IMR-90 (cell line): ENCODE measurements at regions not wholly inside any gene's neighbourhood (a gene's known extent, or its start where the extent isn't known, plus 50 kb on each side); places are given as distances from the start of the nearest gene placed in this dataset.

ENCODE experiments used
- ATAC-seq: fragments of 200-7000 bp; cut with Tn5 transposase; 2 replicates; pipeline ENCODE4 v1.9.1; 2020; ENCODE audit warnings: low read depth, mild to moderate bottlenecking, moderate library complexity
- BruUV-seq: library from RNA; stranded (reverse); fragments of 400-500 nt; replicated peaks from 2 replicates; lab custom pipeline; 2021; lab: Mats Ljungman, UMichigan
- CTCF ChIA-PET: fragments of 300-600 bp; formaldehyde crosslinking; extraction: SDS; loops from one replicate; lab custom pipeline; 2021; ENCODE audit warnings: antibody characterized with exemption; lab: Yijun Ruan, JAX
- POLR2A ChIA-PET: fragments of 300-600 bp; sonication (Branson Sonifier 250); formaldehyde crosslinking; loops from one replicate; lab custom pipeline; 2022; ENCODE audit warnings: antibody characterized with exemption; ENCODE audit not compliant: unreplicated experiment; lab: Charles Lee
- DNase-seq: peaks from one replicate; pipeline ENCODE4 v3.0.0; 2013
- H2AFZ ChIP-seq: replicated peaks from 2 replicates; pipeline ENCODE3; 2013; ENCODE audit warnings: low read length, mild to moderate bottlenecking; ENCODE audit not compliant: poor library complexity
- H2AK5ac ChIP-seq: 2 replicates; pipeline ENCODE4 v1.6.1; 2013; ENCODE audit warnings: low read depth, low read length, inconsistent platforms
- H2AK9ac ChIP-seq: replicated peaks from 2 replicates; pipeline ENCODE3; 2013; ENCODE audit warnings: mild to moderate bottlenecking, low read depth, low read length, moderate library complexity; ENCODE audit not compliant: poor library complexity
- H2BK120ac ChIP-seq: 2 replicates; pipeline ENCODE4 v1.6.1; 2013; ENCODE audit warnings: low read depth, low read length, inconsistent platforms
- H2BK15ac ChIP-seq: 3 replicates; pipeline ENCODE4 v1.6.1; 2013; ENCODE audit warnings: low read depth, low read length, inconsistent platforms
- H2BK20ac ChIP-seq: 2 replicates; pipeline ENCODE4 v1.6.1; 2013; ENCODE audit warnings: low read depth, mild to moderate bottlenecking, inconsistent platforms, low read length, moderate library complexity
- H2BK5ac ChIP-seq: 2 replicates; pipeline ENCODE4 v1.6.1; 2013; ENCODE audit warnings: mild to moderate bottlenecking, low read depth, low read length, inconsistent platforms; ENCODE audit not compliant: poor library complexity, severe bottlenecking
- H3K14ac ChIP-seq: replicated peaks from 2 replicates; pipeline ENCODE4 v1.6.1; 2013; ENCODE audit warnings: low read depth, low read length, inconsistent platforms
- H3K18ac ChIP-seq: 2 replicates; pipeline ENCODE4 v1.6.1; 2013; ENCODE audit warnings: low read depth, low read length, control low read depth
- H3K23ac ChIP-seq: 2 replicates; pipeline ENCODE4 v1.6.1; 2013; ENCODE audit warnings: low read depth, low read length, inconsistent platforms
- H3K27ac ChIP-seq: 2 replicates; pipeline ENCODE4 v1.5.1; 2013; ENCODE audit warnings: mild to moderate bottlenecking, control low read depth, low read length; ENCODE audit not compliant: insufficient read depth
- H3K27me3 ChIP-seq: 2 replicates; pipeline ENCODE4 v1.6.1; 2013; ENCODE audit warnings: low read length; ENCODE audit not compliant: control insufficient read depth, insufficient read depth
- H3K36me3 ChIP-seq: 2 replicates; pipeline ENCODE4 v1.6.1; 2013; ENCODE audit warnings: low read length, mixed read lengths; ENCODE audit not compliant: control insufficient read depth, insufficient read depth
- H3K4ac ChIP-seq: 2 replicates; pipeline ENCODE4 v1.6.1; 2013; ENCODE audit warnings: low read depth, low read length, inconsistent platforms
- H3K4me1 ChIP-seq: 2 replicates; pipeline ENCODE4 v1.6.1; 2013; ENCODE audit warnings: low read length, mixed read lengths; ENCODE audit not compliant: control insufficient read depth, insufficient read depth
- H3K4me2 ChIP-seq: 2 replicates; pipeline ENCODE4 v1.6.1; 2013; ENCODE audit warnings: low read depth, mild to moderate bottlenecking, control low read depth, low read length, moderate library complexity
- H3K4me3 ChIP-seq: 2 replicates; pipeline ENCODE4 v1.5.1; 2013; ENCODE audit warnings: low read depth, mild to moderate bottlenecking, control low read depth, low read length, moderate library complexity; ENCODE audit not compliant: insufficient read depth
- H3K56ac ChIP-seq: 2 replicates; pipeline ENCODE4 v1.6.1; 2013; ENCODE audit warnings: low read length, inconsistent platforms; ENCODE audit not compliant: insufficient read depth; ENCODE audit errors: extremely low read depth
- H3K79me1 ChIP-seq, 2 experiments: 2 replicates each; pipeline ENCODE4 v1.6.1; 2013; ENCODE audit warnings: low read length in 2 of 2, inconsistent platforms in 1 of 2, low read depth in 1 of 2
- H3K9ac ChIP-seq: 2 replicates; pipeline ENCODE4 v1.6.1; 2013; ENCODE audit warnings: low read depth, low read length, control low read depth
- H3K9me1 ChIP-seq: 2 replicates; pipeline ENCODE4 v1.6.1; 2013; ENCODE audit warnings: low read length, inconsistent platforms; ENCODE audit not compliant: insufficient read depth
- H3K9me3 ChIP-seq: 2 replicates; pipeline ENCODE4 v1.6.1; 2013; ENCODE audit warnings: low read length; ENCODE audit not compliant: control insufficient read depth, insufficient read depth
- H4K20me1 ChIP-seq: 2 replicates; pipeline ENCODE4 v1.6.1; 2013; ENCODE audit warnings: low read length, inconsistent platforms; ENCODE audit not compliant: insufficient read depth
- H4K5ac ChIP-seq: 2 replicates; pipeline ENCODE4 v1.6.1; 2013; ENCODE audit warnings: mild to moderate bottlenecking, low read depth, low read length, control low read depth
- H4K8ac ChIP-seq, 2 experiments: 2 replicates each; pipeline ENCODE4 v1.6.1; 2013; ENCODE audit warnings: low read depth in 2 of 2, low read length in 2 of 2, control low read depth in 1 of 2, inconsistent platforms in 1 of 2
- H4K91ac ChIP-seq: 2 replicates; pipeline ENCODE4 v1.6.1; 2013; ENCODE audit warnings: low read depth, low read length, inconsistent platforms; ENCODE audit not compliant: insufficient read depth
- MAFK ChIP-seq: IDR thresholded peaks from 2 replicates; pipeline ENCODE4 v1.6.1; 2012; ENCODE audit warnings: low read depth, low read length, improper control_type of control experiment
- WGBS, 2 experiments: methylation state at CpG; one replicate each; pipeline versions ENCODE4 v1.1.5 to v1.1.7; 2013; ENCODE audit warnings: missing lambda C conversion rate in 2 of 2; ENCODE audit not compliant: insufficient read length in 1 of 2; ENCODE audit errors: extremely low coverage in 2 of 2; 5-methylcytosine and 5-hydroxymethylcytosine counted together
- dilution Hi-C: fragments of 300-500 bp; cut with HindIII; formaldehyde crosslinking; loops from one replicate; pipeline ENCODE4 v1.14.3; 2018; ENCODE audit warnings: low sequenced_read_pairs; ENCODE audit not compliant: unreplicated experiment
- in situ Hi-C: fragments of 300-500 bp; cut with MboI; formaldehyde crosslinking; loops from 3 replicates; pipeline ENCODE4 v1.14.3; 2019; ENCODE audit warnings: low sequenced_read_pairs, inconsistent platforms, mixed read lengths
- intact Hi-C: fragments of 100-400 bp; cut with micrococcal nuclease; formaldehyde crosslinking; loops from 2 replicates; pipeline ENCODE4 v1.10.0; 2022
- TF ChIP-seq, protein P1 (sequence below): fragments of 150-350 bp; IDR thresholded peaks from 2 replicates; pipeline ENCODE4 v1.6.1; 2016; ENCODE audit warnings: low read depth, mild to moderate bottlenecking, low read length, moderate library complexity, borderline replicate concordance

GRCh38 chr16:72427051-72427782 lies 255.3 kb upstream of the PMFBP1 start:
- 82% methylated on average over 2 of the region's 17 CpGs; no CpG with 5 or more reads in 1 of the 2 experiments for WGBS, 2 experiments
- H3K18ac ChIP-seq: no peak overlapping the region
- H4K91ac ChIP-seq: no peak overlapping the region
- TF ChIP-seq MAFK: no peak
- TF ChIP-seq, protein P1, sequence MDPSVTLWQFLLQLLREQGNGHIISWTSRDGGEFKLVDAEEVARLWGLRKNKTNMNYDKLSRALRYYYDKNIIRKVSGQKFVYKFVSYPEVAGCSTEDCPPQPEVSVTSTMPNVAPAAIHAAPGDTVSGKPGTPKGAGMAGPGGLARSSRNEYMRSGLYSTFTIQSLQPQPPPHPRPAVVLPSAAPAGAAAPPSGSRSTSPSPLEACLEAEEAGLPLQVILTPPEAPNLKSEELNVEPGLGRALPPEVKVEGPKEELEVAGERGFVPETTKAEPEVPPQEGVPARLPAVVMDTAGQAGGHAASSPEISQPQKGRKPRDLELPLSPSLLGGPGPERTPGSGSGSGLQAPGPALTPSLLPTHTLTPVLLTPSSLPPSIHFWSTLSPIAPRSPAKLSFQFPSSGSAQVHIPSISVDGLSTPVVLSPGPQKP: no peak
- H2BK5ac ChIP-seq: no peak overlapping the region
- H3K4me3 ChIP-seq: no peak overlapping the region
- no peaks in the 10 kb centered on the region for H3K36me3 ChIP-seq
- in situ Hi-C loops (no loop called here), dilution Hi-C loops (no loop called here), intact Hi-C loops (no loop called here)
- H3K4me1 ChIP-seq: no peaks in the 10 kb centered on the region
- H2BK15ac ChIP-seq: no peak overlapping the region
- POLR2A ChIA-PET: no interaction called here
- no peak overlapping the region for H2AFZ ChIP-seq
- H3K9me3 ChIP-seq: no peaks in the 10 kb centered on the region
- H3K79me1 ChIP-seq: no peaks in the 10 kb centered on the region
- no peaks in the 10 kb centered on the region for H3K9me1 ChIP-seq
- ATAC-seq: no peak
- no TSS peak for BruUV-seq
- no peak overlapping the region for H3K56ac ChIP-seq
- no peak overlapping the region for H3K14ac ChIP-seq
- H2BK120ac ChIP-seq: no peak overlapping the region
- H3K4me2 ChIP-seq: no peak overlapping the region
- no peak overlapping the region for H3K27ac ChIP-seq
- DNase-seq: no peak
- H3K4ac ChIP-seq: no peak overlapping the region
- no peak overlapping the region for H3K9ac ChIP-seq
- no peak overlapping the region for H4K5ac ChIP-seq
- H2BK20ac ChIP-seq: no peak overlapping the region
- no peak overlapping the region for H4K8ac ChIP-seq
- CTCF ChIA-PET: no interaction called here
- H3K27me3 ChIP-seq: no peaks in the 10 kb centered on the region
- no peaks in the 10 kb centered on the region for H4K20me1 ChIP-seq
- H3K23ac ChIP-seq: no peak overlapping the region
- no peak overlapping the region for H2AK5ac ChIP-seq
- H2AK9ac ChIP-seq: no peak overlapping the region
